Natural killer cell (primary cell): ENCODE measurements at regions not wholly inside any gene's neighbourhood (a gene's known extent, or its start where the extent isn't known, plus 50 kb on each side); places are given as distances from the start of the nearest gene placed in this dataset.

Experiments
- ATAC-seq, 3 donors: fragments of 150-1000 bp in 2 of 3; fragments of 200-7000 bp in 1 of 3; cut with Tn5 transposase; 1 replicate in 1 of 3; 2 replicates in 2 of 3; pipeline ENCODE4 v1.10.0; 2021; ENCODE audit warnings: mild to moderate bottlenecking in 2 of 3, moderate library complexity in 2 of 3
- DNase-seq, 2 donors: peaks; one replicate each; pipeline versions ENCODE4 v3.0.0 to v3.0.0-alpha.2; 2013 to 2021; ENCODE audit warnings: mixed read lengths in 1 of 2
- H3K27ac ChIP-seq: one replicate; pipeline ENCODE4 v1.5.1; 2013; ENCODE audit warnings: mild to moderate bottlenecking, low read length
- H3K27me3 ChIP-seq: one replicate; pipeline ENCODE4 v1.6.1; 2013; ENCODE audit warnings: low read length; ENCODE audit not compliant: control insufficient read depth, insufficient read depth
- H3K36me3 ChIP-seq: one replicate; pipeline ENCODE4 v1.6.1; 2013; ENCODE audit warnings: low read length; ENCODE audit not compliant: control insufficient read depth, insufficient read depth
- H3K4me1 ChIP-seq: one replicate; pipeline ENCODE4 v1.6.1; 2013; ENCODE audit warnings: low read length; ENCODE audit not compliant: control insufficient read depth, insufficient read depth
- H3K4me3 ChIP-seq: one replicate; pipeline ENCODE4 v1.5.1; 2013; ENCODE audit warnings: low read length
- H3K9me3 ChIP-seq: one replicate; pipeline ENCODE4 v1.6.1; 2013; ENCODE audit warnings: low read length; ENCODE audit not compliant: control insufficient read depth, insufficient read depth
- H3K27ac Mint-ChIP-seq, 2 donors: one replicate each; pipeline ENCODE4 v1.8.0; 2022; ENCODE audit warnings: mild to moderate bottlenecking in 2 of 2, mixed read lengths in 2 of 2, moderate library complexity in 1 of 2
- H3K27me3 Mint-ChIP-seq, 2 donors: one replicate each; pipeline ENCODE4 v1.8.0; 2022; ENCODE audit warnings: low read depth in 2 of 2, mixed read lengths in 2 of 2
- H3K36me3 Mint-ChIP-seq: one replicate; pipeline ENCODE4 v1.8.0; 2022; ENCODE audit warnings: mixed read lengths
- H3K4me1 Mint-ChIP-seq, 2 donors: one replicate each; pipeline ENCODE4 v1.8.0; 2022; ENCODE audit warnings: mixed read lengths in 2 of 2
- H3K4me3 Mint-ChIP-seq: one replicate; pipeline ENCODE4 v1.8.0; 2022; ENCODE audit warnings: mild to moderate bottlenecking, moderate library complexity, mixed read lengths
- H3K9me3 Mint-ChIP-seq, 2 donors: one replicate each; pipeline ENCODE4 v1.8.0; 2022; ENCODE audit warnings: mixed read lengths in 2 of 2
- WGBS: methylation state at CpG from one replicate; pipeline ENCODE4 v1.1.7; 2013; ENCODE audit warnings: missing lambda C conversion rate; ENCODE audit not compliant: insufficient coverage; 5-methylcytosine and 5-hydroxymethylcytosine counted together
- intact Hi-C: fragments of 100-400 bp; cut with micrococcal nuclease; formaldehyde crosslinking; loops from one replicate; pipeline ENCODE4 v1.14.2; 2022
- TF ChIP-seq, protein P1 (sequence below): fragments of 200-600 bp; IDR thresholded peaks from one replicate; pipeline ENCODE4 v1.8.0; 2022; ENCODE audit warnings: antibody characterized with exemption

DNA sequence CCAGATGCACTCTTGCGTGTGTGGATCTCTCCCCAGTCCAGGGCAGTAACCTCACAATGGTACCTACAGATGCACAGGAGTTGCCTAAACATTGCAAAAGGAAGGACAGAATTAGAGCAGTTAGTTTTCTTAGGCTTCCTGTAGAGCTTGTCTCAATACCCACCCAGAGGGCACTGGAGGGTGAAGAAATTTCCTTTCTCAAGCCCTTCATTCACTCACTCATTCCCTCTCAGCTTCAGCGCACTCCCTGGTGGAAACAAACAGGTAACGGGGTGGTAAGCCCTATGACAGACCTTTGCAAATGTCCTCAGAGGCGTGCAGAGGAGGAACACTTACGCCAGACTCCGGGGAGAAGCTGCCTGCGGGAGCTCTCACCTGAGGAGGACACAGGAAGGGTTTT, 267.4 kb upstream of the HES1 start:
- Mint-ChIP-seq H3K4me1 (peaks cover 4 to 9% of the 10 kb centered on the region in 2 donors), H3K4me3 (no peak overlapping the region), H3K27ac (no peak overlapping the region), H3K9me3 (no peaks in the 10 kb centered on the region), H3K36me3 (no peaks in the 10 kb centered on the region), H3K27me3 (peaks cover 19 to 20% of the 10 kb centered on the region in 2 donors)
- 72% methylated on average over 7 of the region's 7 CpGs for WGBS
- TF ChIP-seq, protein P1, sequence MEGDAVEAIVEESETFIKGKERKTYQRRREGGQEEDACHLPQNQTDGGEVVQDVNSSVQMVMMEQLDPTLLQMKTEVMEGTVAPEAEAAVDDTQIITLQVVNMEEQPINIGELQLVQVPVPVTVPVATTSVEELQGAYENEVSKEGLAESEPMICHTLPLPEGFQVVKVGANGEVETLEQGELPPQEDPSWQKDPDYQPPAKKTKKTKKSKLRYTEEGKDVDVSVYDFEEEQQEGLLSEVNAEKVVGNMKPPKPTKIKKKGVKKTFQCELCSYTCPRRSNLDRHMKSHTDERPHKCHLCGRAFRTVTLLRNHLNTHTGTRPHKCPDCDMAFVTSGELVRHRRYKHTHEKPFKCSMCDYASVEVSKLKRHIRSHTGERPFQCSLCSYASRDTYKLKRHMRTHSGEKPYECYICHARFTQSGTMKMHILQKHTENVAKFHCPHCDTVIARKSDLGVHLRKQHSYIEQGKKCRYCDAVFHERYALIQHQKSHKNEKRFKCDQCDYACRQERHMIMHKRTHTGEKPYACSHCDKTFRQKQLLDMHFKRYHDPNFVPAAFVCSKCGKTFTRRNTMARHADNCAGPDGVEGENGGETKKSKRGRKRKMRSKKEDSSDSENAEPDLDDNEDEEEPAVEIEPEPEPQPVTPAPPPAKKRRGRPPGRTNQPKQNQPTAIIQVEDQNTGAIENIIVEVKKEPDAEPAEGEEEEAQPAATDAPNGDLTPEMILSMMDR: no peak
- Histone ChIP-seq H3K27ac (no peak overlapping the region), H3K9me3 (no peaks in the 10 kb centered on the region), H3K4me3 (no peak overlapping the region), H3K36me3 (no peaks in the 10 kb centered on the region), H3K4me1 (peaks cover 33% of the 10 kb centered on the region), H3K27me3 (peaks cover 4% of the 10 kb centered on the region)
- ATAC-seq (no peak), DNase-seq (no peak)
- intact Hi-C loops: no loop called here

DNA sequence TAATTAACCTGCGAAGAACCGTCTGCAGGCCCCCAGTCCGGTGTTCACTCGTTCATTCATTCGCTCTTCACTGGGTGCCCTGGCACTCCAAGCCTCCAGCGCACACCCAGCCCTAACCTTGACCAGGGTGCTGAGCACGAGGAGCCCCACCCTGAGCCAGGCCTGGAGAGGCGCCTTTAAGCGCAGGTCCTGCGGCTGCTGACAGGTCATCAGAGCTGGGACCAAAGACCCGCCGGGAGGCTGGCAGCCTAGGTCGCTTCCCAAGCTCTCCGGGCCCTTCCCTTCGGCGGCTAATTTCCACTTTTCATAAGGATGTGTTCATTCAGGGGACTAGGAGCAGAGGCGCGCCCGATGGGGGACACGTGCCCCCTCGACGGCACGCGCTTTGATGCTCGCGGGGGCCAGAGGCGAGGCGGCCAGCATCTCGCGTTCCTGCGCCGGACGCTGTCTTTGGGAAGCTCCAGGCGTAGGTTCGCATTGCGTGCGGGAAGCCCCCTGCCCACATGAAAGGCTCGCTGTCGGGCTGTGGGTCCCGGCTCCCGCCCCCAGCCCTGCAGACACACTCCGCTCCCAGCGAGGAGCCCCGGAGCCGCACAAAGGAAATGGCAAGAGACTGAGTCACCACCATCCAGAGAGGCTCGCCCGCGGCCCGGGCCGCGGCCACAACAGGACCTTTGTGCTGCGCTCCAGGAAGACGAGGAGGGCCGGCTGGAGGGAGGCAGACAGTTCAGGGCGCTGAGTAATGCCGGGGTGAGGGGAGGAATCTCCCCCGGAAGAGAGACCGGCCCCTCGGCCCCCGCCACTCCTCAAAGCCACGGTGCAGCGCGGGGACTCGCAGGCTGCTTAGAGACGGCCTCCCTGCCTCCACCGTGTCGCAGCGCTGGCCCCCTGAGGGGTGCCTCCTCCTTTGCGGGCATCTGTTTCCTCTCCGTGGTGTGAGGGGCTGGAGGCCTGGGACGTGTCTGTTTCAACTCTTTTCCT, 266.4 kb upstream of the HES1 start:
- Histone ChIP-seq H3K36me3 (no peaks in the 10 kb centered on the region), H3K27me3 (peaks cover 4% of the 10 kb centered on the region), H3K9me3 (no peaks in the 10 kb centered on the region), H3K27ac (no peak overlapping the region), H3K4me1 (peaks cover 33% of the 10 kb centered on the region), H3K4me3 (no peak overlapping the region)
- Mint-ChIP-seq H3K4me3 (no peak overlapping the region), H3K4me1 (peaks cover 4 to 9% of the 10 kb centered on the region in 2 donors), H3K27me3 (peaks cover 19 to 20% of the 10 kb centered on the region in 2 donors), H3K9me3 (no peaks in the 10 kb centered on the region), H3K36me3 (no peaks in the 10 kb centered on the region), H3K27ac (no peak overlapping the region)
- DNase-seq: no peak
- 33% methylated on average over 71 of the region's 71 CpGs for WGBS
- TF ChIP-seq, protein P1: no peak
- intact Hi-C loops: no loop called here
- peak; percentile 18 to 41 (median 24) for ATAC-seq

DNA sequence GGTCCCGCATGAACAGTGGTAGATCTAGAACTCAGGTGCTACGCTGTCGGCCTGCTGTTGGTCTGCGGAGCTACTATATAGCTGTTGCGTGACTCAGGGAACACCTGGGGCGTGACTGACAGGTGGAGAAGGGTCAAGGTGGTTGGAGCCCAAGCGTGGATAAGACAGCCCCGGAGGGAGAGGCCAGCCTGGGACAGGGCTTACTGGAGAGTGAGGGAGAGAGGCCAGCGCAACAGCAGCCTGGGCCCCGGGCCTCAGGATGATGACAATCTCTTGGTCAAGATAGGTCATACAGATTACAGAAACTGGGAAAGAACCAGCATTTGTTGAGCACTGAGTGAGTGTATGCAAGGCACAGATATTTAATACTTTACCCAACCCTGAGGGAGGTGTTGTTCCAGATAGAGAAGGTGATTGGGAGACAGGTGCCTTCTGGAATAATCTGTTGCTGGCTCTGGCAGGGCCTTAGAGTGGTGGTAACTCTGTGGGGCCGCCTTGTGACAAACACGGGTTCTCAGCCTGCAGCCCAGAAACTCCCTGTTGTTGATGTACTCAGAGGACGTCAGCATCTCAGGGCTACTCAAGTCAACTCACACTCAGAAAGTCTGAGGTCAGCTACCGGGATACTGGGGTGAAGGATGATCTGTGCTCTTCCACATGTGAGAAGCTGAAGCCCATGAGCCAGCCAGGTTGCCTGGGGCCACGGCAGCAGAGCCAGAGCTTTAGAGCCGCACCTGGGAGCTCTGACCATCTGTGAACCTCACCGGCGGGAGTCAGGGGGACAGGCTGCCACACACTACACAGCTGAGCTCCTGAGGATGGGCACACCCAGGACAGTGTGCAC, 265.4 kb upstream of the HES1 start:
- Histone ChIP-seq H3K36me3 (no peaks in the 10 kb centered on the region), H3K4me3 (no peak overlapping the region), H3K4me1 (peaks cover 33% of the 10 kb centered on the region), H3K27ac (no peak overlapping the region), H3K9me3 (no peaks in the 10 kb centered on the region), H3K27me3 (peaks cover 4% of the 10 kb centered on the region)
- no peak for DNase-seq
- Mint-ChIP-seq H3K9me3 (no peaks in the 10 kb centered on the region), H3K27ac (no peak overlapping the region), H3K4me1 (peaks cover 4 to 9% of the 10 kb centered on the region in 2 donors), H3K27me3 (peaks cover 19 to 20% of the 10 kb centered on the region in 2 donors), H3K4me3 (no peak overlapping the region), H3K36me3 (no peaks in the 10 kb centered on the region)
- no peak for ATAC-seq
- intact Hi-C loops: no loop called here
- WGBS: 69% methylated on average over 18 of the region's 18 CpGs
- TF ChIP-seq, protein P1: no peak
